ENCODE measurements at regions not wholly inside any gene's neighbourhood (a gene's known extent, or its start where the extent isn't known, plus 50 kb on each side); places are given as distances from the start of the nearest gene placed in this dataset.

- H3K4me2 ChIP-seq (ENCODE audit: insufficient read depth, insufficient read length, low read length), result no peak overlapping the region
- Mint-ChIP-seq H3K4me3 (no peak overlapping the region), H3K36me3 (ENCODE audit: insufficient read depth in 1 of 3, low read depth in 3 of 3) (peaks cover 2 to 10% (median 3%) of the 10 kb centered on the region in 3 experiments; a peak in 6 of 7 replicates), H3K9me3 (peaks cover 75 to 87% of the 10 kb centered on the region in 2 experiments), H3K27me3 (ENCODE audit: low read depth) (peaks cover 24% of the 10 kb centered on the region), H3K27ac (no peak overlapping the region), H3K4me1 (peaks cover 4 to 8% of the 10 kb centered on the region in 2 experiments; a peak in 2 of 4 replicates)
- H3K56ac ChIP-seq (ENCODE audit: insufficient read length, low read depth, low read length), result no peak overlapping the region
- no peaks in the 10 kb centered on the region for H4K20me1 ChIP-seq (ENCODE audit: control insufficient read depth, insufficient read depth, insufficient read length)
- no peak overlapping the region for H4K5ac ChIP-seq (ENCODE audit: insufficient read length, low read depth, low read length)
- H2AFZ ChIP-seq (ENCODE audit: low read length), result no peak overlapping the region
- no peak overlapping the region for H3K4ac ChIP-seq (ENCODE audit: low read depth, low read length)
- no peak overlapping the region for H3K27ac ChIP-seq (ENCODE audit: insufficient read length, low read depth, low read length)
- H2BK12ac ChIP-seq (ENCODE audit: insufficient read length, low read depth, low read length), result no peak overlapping the region
- no peak for DNase-seq
- H3K79me1 ChIP-seq (ENCODE audit: insufficient read depth, low read depth, low read length, poor library complexity, severe bottlenecking), result no peaks in the 10 kb centered on the region
- no peak overlapping the region for H2BK5ac ChIP-seq (ENCODE audit: insufficient read length, low read length)
- H3K14ac ChIP-seq (ENCODE audit: insufficient read depth, low read length), result no peak overlapping the region
- H3K23me2 ChIP-seq (ENCODE audit: insufficient read length, low read depth, low read length, poor library complexity, severe bottlenecking), result no peaks in the 10 kb centered on the region
- H3K9me3 ChIP-seq (ENCODE audit: control insufficient read depth, low read depth, low read length), result no peaks in the 10 kb centered on the region
- H4K91ac ChIP-seq (ENCODE audit: insufficient read length, low read depth, low read length), result no peak overlapping the region
- WGBS (ENCODE audit: extremely low coverage, insufficient read length, low lambda C conversion rate), result no CpG with 5 or more reads among the region's 4 CpGs
- H2AK5ac ChIP-seq (ENCODE audit: insufficient read length, low read length), result no peak overlapping the region
- TF ChIP-seq CTCF (conservative IDR thresholded peaks at IDR 0.05), result no peak
- no peak overlapping the region for H3K23ac ChIP-seq (ENCODE audit: insufficient read length, low read depth, low read length)
- no peak overlapping the region for H3K9ac ChIP-seq (ENCODE audit: extremely low read depth, insufficient read length, low read length)
- no peak overlapping the region for H2BK20ac ChIP-seq (ENCODE audit: low read depth, low read length, poor library complexity, severe bottlenecking)
- H4K8ac ChIP-seq (replicated peaks; ENCODE audit: insufficient read length, low read depth, low read length), result no peak overlapping the region
- no peaks in the 10 kb centered on the region for H3K79me2 ChIP-seq (ENCODE audit: insufficient read depth, low read length)
- H3K27me3 ChIP-seq (ENCODE audit: insufficient read depth, low read length), result no peaks in the 10 kb centered on the region
- no peaks in the 10 kb centered on the region; the same call in 1 of the 2 replicates for H3K4me1 ChIP-seq (ENCODE audit: insufficient read depth, low read length)
- no peak overlapping the region for H2BK120ac ChIP-seq (ENCODE audit: low read depth, low read length, poor library complexity, severe bottlenecking)
- H3T11ph ChIP-seq (ENCODE audit: low read length), result no peak overlapping the region
- no peak overlapping the region for H3K18ac ChIP-seq (ENCODE audit: insufficient read length, low read depth, low read length)
- no peak overlapping the region for H2BK15ac ChIP-seq (ENCODE audit: low read depth, low read length)
These were observed 136.3 kb downstream of the BCOR start for GRCh38 chrX:39961441-39961840.

Data from H9 (cell line).